Left lung (tissue), 4 donors: ENCODE measurements at regions not wholly inside any gene's neighbourhood (a gene's known extent, or its start where the extent isn't known, plus 50 kb on each side); places are given as distances from the start of the nearest gene placed in this dataset.
"Not testable (repeated sequence)": the region's sequence is repeated elsewhere in the genome, so short reads cannot be mapped to it uniquely, and the experiment has no call there.

Experiments used
- ATAC-seq: fragments of 200-7000 bp; cut with Tn5 transposase; one replicate; pipeline ENCODE4 v1.9.1; 2020; ENCODE audit warnings: moderate library complexity
- DNase-seq, 4 donors: peaks; one replicate each; pipeline ENCODE4 v3.0.0-alpha.2; 2013 to 2020
- H3K27ac ChIP-seq, 2 donors: fragments of 200-600 bp; sonication (generic) in 1 of 2; one replicate each; pipeline versions ENCODE4 v1.5.0 to v1.8.0; 2020 to 2021
- H3K27me3 ChIP-seq, 2 donors: fragments of 200-600 bp; sonication (generic) in 1 of 2; one replicate each; pipeline versions ENCODE4 v1.5.0 to v1.8.0; 2020 to 2021
- H3K36me3 ChIP-seq, 2 donors: fragments of 200-600 bp; sonication (generic) in 1 of 2; one replicate each; pipeline versions ENCODE4 v1.5.0 to v1.8.0; 2020 to 2021
- H3K4me1 ChIP-seq, 2 donors: fragments of 200-600 bp; one replicate each; pipeline ENCODE4 v1.8.0; 2021
- H3K4me3 ChIP-seq, 2 donors: fragments of 200-600 bp; sonication (generic) in 1 of 2; one replicate each; pipeline versions ENCODE4 v1.5.0 to v1.8.0; 2020 to 2021; ENCODE audit warnings: mild to moderate bottlenecking in 1 of 2
- H3K9me3 ChIP-seq, 2 donors: fragments of 200-600 bp; sonication (generic) in 1 of 2; one replicate each; pipeline versions ENCODE4 v1.5.0 to v1.8.0; 2020 to 2021
- intact Hi-C, 2 donors: fragments of 100-400 bp; cut with DNase I; formaldehyde crosslinking; loops; one replicate each; pipeline versions ENCODE4 v1.11.2 to v1.14.2; 2022
- TF ChIP-seq, protein P1 (sequence below), 2 donors: fragments of 200-600 bp; sonication (generic) in 1 of 2; IDR thresholded peaks; one replicate each; pipeline versions ENCODE4 v1.5.0 to v1.8.0; 2021; ENCODE audit warnings: antibody characterized with exemption in 2 of 2
- donor health status: DM: no; HTN: yes; CAD: no.
- donor health status: DM: no; HTN: no; CAD: no.

- H3K4me3 ChIP-seq: no peak overlapping the region
- no peak for ATAC-seq
- no peak for DNase-seq
- TF ChIP-seq, protein P1, sequence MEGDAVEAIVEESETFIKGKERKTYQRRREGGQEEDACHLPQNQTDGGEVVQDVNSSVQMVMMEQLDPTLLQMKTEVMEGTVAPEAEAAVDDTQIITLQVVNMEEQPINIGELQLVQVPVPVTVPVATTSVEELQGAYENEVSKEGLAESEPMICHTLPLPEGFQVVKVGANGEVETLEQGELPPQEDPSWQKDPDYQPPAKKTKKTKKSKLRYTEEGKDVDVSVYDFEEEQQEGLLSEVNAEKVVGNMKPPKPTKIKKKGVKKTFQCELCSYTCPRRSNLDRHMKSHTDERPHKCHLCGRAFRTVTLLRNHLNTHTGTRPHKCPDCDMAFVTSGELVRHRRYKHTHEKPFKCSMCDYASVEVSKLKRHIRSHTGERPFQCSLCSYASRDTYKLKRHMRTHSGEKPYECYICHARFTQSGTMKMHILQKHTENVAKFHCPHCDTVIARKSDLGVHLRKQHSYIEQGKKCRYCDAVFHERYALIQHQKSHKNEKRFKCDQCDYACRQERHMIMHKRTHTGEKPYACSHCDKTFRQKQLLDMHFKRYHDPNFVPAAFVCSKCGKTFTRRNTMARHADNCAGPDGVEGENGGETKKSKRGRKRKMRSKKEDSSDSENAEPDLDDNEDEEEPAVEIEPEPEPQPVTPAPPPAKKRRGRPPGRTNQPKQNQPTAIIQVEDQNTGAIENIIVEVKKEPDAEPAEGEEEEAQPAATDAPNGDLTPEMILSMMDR (IDR thresholded peaks at IDR 0.05): no peak
- H3K36me3 ChIP-seq: no peaks in the 10 kb centered on the region
- no peak overlapping the region for H3K27ac ChIP-seq
- intact Hi-C loops: no loop called here
- no peaks in the 10 kb centered on the region for H3K4me1 ChIP-seq
- H3K9me3 ChIP-seq: no peaks in the 10 kb centered on the region
- no peaks in the 10 kb centered on the region for H3K27me3 ChIP-seq
Measured at GRCh38 chr7:142508251-142508650, 241.0 kb upstream of the PRSS1 start.

DNA sequence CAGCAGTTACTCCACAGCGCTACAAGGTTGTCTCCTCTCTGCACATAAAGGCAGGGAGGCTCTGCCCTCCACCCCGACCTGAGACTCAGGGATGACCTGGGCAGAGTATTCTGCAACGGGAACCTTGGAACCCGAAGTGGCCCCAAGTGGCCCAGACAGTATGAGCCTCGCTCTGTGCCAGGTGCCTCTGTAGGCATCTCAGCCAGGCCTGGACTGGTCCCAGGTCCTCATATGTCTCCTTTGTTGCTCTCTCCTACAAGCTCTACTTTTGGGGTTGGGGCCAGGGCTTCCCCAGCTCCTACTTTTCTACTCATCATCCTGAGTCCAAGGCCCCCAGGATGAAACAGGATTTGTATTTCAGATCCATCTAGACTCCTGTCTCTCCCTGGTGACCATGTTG lies 241.5 kb upstream of the PRSS1 start:
- Histone ChIP-seq H3K36me3 (no peaks in the 10 kb centered on the region), H3K27ac (no peak overlapping the region), H3K9me3 (no peaks in the 10 kb centered on the region), H3K4me3 (no peak overlapping the region), H3K4me1 (no peaks in the 10 kb centered on the region), H3K27me3 (no peaks in the 10 kb centered on the region)
- TF ChIP-seq, protein P1 (IDR thresholded peaks at IDR 0.05): no peak
- DNase-seq: no peak
- ATAC-seq: no peak
- intact Hi-C loops: no loop called here

GRCh38 chr7:142507066-142507465 lies 242.2 kb upstream of the PRSS1 start:
- H3K36me3 ChIP-seq, H3K4me1 ChIP-seq, H3K27ac ChIP-seq, H3K4me3 ChIP-seq, DNase-seq, H3K9me3 ChIP-seq, intact Hi-C loops, ATAC-seq, H3K27me3 ChIP-seq: not testable (repeated sequence)

GRCh38 chr7:142506601-142507000 lies 242.7 kb upstream of the PRSS1 start:
- Histone ChIP-seq H3K27ac (no peak overlapping the region), H3K4me3 (no peak overlapping the region), H3K27me3 (no peaks in the 10 kb centered on the region), H3K9me3 (no peaks in the 10 kb centered on the region), H3K36me3 (no peaks in the 10 kb centered on the region), H3K4me1 (no peaks in the 10 kb centered on the region)
- intact Hi-C loops: no loop called here
- TF ChIP-seq, protein P1 (IDR thresholded peaks at IDR 0.05): no peak
- ATAC-seq (no peak), DNase-seq (no peak)

GRCh38 chr7:142503949-142504348 lies 245.3 kb upstream of the PRSS1 start:
- H3K27me3 ChIP-seq, H3K36me3 ChIP-seq, H3K4me3 ChIP-seq, ATAC-seq, H3K9me3 ChIP-seq, DNase-seq, H3K27ac ChIP-seq, intact Hi-C loops, H3K4me1 ChIP-seq: not testable (repeated sequence)

- Histone ChIP-seq H3K9me3 (no peaks in the 10 kb centered on the region), H3K27me3 (no peaks in the 10 kb centered on the region), H3K27ac (no peak overlapping the region), H3K4me3 (no peak overlapping the region), H3K4me1 (peaks cover 0 to 5% of the 10 kb centered on the region in 2 donors), H3K36me3 (no peaks in the 10 kb centered on the region)
- DNase-seq: no peak
- intact Hi-C loops: no loop called here
- TF ChIP-seq, protein P1 (IDR thresholded peaks at IDR 0.05): no peak
- no peak for ATAC-seq
Measured at GRCh38 chr7:142503036-142503435, 245.2 kb upstream of the PRSS58 start.
